Embryonic facial prominence (tissue), 1 donor: ENCODE measurements at regions not wholly inside any gene's neighbourhood (a gene's known extent, or its start where the extent isn't known, plus 50 kb on each side); places are given as distances from the start of the nearest gene placed in this dataset.

Experiments used
- DNase-seq: peaks from one replicate; pipeline ENCODE4 v3.0.0-alpha.2; 2016; ENCODE audit errors: extremely low spot score

GRCh38 chr3:154976072-154976983, 103.8 kb upstream of the MME start:
- no peak for DNase-seq

DNA sequence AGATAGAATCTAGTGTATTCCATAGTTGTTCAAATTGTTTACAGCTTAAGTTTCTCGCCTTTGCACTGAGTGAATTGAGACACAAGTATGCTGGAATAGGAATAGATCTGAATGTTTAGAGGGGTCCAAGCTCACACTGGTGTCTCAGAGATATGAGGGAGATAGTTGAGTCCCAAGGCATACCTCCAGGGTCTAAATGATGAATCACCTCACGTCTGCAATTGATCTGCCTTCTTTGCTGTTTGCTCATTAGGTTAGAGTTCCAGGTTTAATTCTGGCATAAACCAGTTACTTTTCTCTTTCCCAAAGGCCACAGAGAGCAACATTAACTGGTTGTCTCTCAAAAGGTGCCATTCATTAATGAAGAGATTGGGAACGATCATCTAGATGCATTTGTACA, 106.3 kb upstream of the MME start:
- DNase-seq: no peak

DNA sequence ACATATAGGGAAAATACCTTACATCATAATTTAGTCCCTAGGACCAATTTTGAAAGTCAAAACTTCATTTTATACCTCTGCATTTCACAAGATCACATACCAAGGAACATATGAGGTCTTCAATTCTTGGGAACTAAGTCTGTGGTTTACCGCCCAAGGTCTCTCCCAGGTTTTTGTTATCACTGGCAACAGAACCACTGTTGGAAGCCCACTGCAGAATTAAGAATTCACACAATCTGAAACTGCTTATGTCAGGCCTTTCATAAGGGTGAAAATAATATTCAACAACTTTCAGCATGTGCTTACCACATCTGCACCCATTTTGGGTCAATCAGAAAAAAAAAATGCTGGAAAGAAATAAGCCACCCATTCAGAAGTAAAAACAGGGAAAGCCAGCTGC, 107.2 kb upstream of the MME start:
- DNase-seq: no peak

GRCh38 chr3:154971771-154972326, 108.3 kb upstream of the MME start:
- no peak for DNase-seq

DNA sequence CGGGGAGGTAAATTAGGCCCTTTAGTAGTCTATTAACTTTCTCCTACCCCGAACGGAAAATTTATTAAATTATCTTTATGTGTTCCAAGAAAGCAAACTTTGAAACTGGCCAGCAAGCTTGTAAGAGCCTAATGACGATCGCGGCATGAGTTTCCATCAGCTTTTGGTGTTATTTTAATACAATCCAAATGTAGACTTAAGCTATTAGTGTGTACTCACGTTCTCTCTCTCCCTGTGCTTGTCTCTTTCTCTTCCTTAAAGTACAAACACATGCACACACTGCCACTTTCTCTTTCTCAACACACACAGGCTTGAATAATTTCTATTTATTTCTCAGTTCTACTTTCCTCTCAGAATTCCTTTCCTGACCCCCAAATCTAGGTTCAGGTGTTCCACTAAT, 108.8 kb upstream of the MME start:
- no peak for DNase-seq

GRCh38 chr3:154970797-154971196, 109.3 kb upstream of the MME start:
- no peak for DNase-seq

GRCh38 chr3:154969366-154969765, 110.8 kb upstream of the MME start:
- DNase-seq: no peak

GRCh38 chr3:154967090-154967489, 113.0 kb upstream of the MME start:
- no peak for DNase-seq

GRCh38 chr3:154956815-154957214, 123.3 kb upstream of the MME start:
- no peak for DNase-seq

DNA sequence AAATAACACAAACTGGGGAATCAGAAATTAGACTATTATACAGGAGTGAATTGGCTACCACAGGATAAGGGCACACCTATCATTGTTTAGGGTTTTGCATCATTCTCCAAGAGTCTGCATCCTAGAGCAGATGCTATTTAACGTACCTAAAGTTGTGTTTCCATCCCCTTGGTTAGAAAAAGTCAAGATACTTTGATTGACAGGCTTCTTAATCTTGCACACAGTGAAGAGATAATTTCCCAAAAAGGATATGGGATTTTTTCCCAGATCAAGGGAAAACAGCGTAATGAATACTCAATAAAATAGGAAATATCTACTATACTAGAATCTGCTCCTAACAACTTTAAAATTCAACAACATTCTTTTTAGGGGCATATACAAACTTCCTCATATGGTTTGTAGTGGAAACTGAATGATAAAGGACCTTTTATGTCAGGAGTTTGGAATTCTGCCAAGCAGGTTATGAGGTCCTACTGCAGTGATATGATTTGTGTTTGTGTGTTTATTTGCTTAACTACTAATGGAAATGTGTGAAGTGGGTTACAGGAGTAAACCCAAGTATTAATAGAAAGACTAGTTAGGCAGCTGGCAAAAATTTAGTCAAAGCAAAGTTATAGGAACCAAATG, 124.1 kb upstream of the MME start:
- DNase-seq: no peak

DNA sequence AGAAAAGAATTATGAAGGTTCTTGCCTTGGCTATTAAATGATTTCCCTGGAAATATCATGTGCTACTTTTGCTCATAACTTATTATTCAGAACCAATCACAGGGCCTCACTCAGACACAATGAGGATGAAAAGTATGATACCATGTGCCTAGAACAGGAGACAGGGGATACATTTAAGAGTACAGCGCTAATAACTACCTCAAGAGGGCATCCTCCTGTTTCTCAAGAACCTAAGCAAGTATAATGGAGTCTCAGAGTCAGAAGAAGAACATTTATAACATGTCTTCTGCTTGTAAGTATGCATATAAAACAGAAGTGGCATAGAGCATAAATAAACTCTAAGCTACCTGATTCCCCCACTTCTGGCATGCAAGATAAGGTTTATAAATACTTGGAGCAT, 125.4 kb upstream of the MME start:
- DNase-seq: no peak

- DNase-seq: no peak
Observed at GRCh38 chr3:154953538-154953937, 126.6 kb upstream of the MME start.

DNA sequence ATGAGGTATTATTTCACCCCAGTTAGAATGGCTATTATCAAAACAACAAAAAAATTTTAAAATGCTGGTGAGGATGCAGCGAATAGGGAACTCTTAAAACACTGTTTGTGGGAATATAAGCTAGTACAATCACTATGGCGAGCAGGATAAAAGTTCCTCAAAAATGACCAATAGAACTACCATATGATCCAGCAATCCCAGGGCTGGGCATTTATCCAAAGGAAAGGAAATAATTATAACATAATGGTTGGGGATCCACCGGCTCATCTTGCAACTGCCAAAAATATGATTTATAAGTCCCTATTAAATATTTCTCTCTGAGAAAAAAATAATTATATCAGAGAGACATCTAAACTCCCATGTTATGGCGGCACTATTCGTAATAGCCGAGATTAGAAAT, 127.6 kb upstream of the MME start:
- no peak for DNase-seq

- no peak for DNase-seq
Observed at GRCh38 chr3:154943981-154944380, 136.1 kb upstream of the MME start.

DNA sequence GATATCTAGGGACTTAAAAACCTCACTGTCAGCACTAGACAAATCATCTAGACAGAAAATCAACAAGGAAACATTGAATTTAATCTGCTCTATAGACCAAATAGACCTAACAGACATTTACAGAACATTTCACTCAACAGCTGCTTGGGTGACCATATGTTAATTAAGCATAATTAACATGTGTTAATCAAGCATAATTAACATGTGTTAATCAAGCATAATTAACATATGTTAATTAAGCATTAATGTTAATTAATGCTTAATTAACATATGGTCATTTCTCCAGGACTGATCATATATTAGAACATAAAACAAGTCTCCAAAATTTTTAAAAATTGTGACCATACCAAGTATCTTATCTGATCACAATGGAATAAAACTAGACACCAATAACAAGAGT, 137.3 kb upstream of the MME start:
- no peak for DNase-seq

GRCh38 chr3:154936196-154936595, 143.9 kb upstream of the MME start:
- no peak for DNase-seq

GRCh38 chr3:154933581-154933980, 146.5 kb upstream of the MME start:
- DNase-seq: no peak

DNA sequence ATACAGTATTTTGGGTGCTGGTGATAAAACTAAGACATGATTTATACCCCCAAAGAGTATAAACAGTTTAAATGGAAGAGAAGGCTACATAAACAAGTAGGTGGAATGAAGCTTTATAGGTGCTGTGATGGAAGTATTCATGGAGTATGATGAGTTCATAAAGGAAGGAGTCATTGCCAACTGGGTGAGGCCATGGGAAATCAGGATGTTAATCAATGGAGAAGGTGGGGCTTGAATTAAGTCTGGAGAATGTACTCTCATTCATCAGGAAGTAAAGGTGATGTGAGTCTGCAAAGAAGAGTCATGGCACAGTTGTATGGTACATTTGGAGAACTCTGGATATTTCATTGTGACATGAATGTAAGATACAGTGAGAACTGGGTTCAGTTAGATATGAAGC, 147.5 kb upstream of the MME start:
- DNase-seq: no peak

- DNase-seq: no peak
Observed at GRCh38 chr3:154931484-154931883, 148.6 kb upstream of the MME start.

DNA sequence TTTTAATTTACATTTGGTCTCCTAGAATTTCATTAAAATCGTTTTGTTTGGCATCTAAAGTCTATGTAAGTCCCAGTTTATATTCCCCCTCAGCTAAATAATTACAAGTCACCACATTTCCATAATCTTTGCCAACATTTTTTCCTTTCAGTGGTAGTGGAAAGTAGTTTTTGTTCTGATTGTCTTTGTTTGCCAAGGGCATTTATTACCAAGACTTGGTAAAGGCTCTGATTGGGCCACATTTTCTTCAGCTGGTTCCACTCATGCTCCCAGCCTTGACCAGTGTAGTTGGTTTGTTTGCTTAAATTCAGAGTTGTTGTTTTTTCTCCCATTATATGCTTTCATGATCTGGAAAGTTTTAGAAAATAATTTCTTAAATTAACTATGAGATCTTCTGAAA, 153.4 kb upstream of the MME start:
- no peak for DNase-seq

- DNase-seq: no peak
Observed at GRCh38 chr3:154921351-154921750, 158.8 kb upstream of the MME start.

DNA sequence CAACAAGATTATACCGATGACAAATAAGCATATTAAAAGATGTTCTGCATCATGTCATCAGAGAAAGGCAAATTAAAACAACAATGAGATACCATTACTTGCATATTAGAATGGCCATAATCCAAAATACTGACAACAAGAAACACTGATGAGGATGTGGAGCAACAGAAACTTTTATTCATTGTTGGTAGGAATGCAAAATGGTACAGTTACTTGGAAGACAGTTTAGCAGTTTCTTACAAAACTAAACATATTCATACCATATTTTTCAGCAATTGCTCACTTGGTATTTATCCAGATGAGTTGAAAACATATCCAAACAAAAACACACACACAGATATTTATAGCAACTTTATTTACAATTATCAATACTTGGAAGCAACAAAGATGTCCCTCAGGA, 160.9 kb upstream of the MME start:
- no peak for DNase-seq

- no peak for DNase-seq
Observed at GRCh38 chr3:154904328-154904727, 175.8 kb upstream of the MME start.
